K562 (cell line): ENCODE measurements at regions not wholly inside any gene's neighbourhood (a gene's known extent, or its start where the extent isn't known, plus 50 kb on each side); places are given as distances from the start of the nearest gene placed in this dataset.

Source experiments
- CTCF ChIP-seq, 3 experiments: IDR thresholded peaks in 2 of 3; conservative IDR thresholded peaks in 1 of 3; 2 replicates each; pipeline ENCODE4 v1.5.1; 2011 to 2012; ENCODE audit warnings: low read length in 3 of 3, mild to moderate bottlenecking in 3 of 3, control low read depth in 2 of 3, improper control_type of control experiment in 1 of 3, inconsistent platforms in 1 of 3, low read depth in 1 of 3, mixed read lengths in 1 of 3, moderate library complexity in 1 of 3; ENCODE audit not compliant: insufficient read depth in 2 of 3
- FOS ChIP-seq: IDR thresholded peaks from 3 replicates; pipeline ENCODE4 v1.6.1; 2011; ENCODE audit not compliant: insufficient read length; ENCODE audit errors: extremely low read depth
- FOXM1 ChIP-seq, 2 experiments: fragments of 450-650 bp in 1 of 2; sonication (generic) in 1 of 2; formaldehyde crosslinking in 1 of 2; IDR thresholded peaks; 2 replicates each; pipeline versions ENCODE4 v1.6.1 to v1.9.0; 2017 to 2022; ENCODE audit warnings: low read depth in 2 of 2, mild to moderate bottlenecking in 2 of 2, missing genetic modification reagents in 1 of 2, moderate library complexity in 1 of 2
- MAZ ChIP-seq, 2 experiments: fragments of 450-650 bp in 1 of 2; sonication (generic) in 1 of 2; formaldehyde crosslinking; IDR thresholded peaks in 1 of 2; conservative IDR thresholded peaks in 1 of 2; 2 replicates each; pipeline versions ENCODE4 v1.4.0 to v1.5.0; 2020; ENCODE audit warnings: mild to moderate bottlenecking in 1 of 2, missing genetic modification reagents in 1 of 2
- POLR2AphosphoS5 ChIP-seq: IDR thresholded peaks from 2 replicates; pipeline ENCODE4 v1.6.1; 2011; ENCODE audit warnings: mild to moderate bottlenecking, low read depth, low read length, moderate library complexity; ENCODE audit not compliant: control insufficient read depth, insufficient read depth
- RAD21 ChIP-seq, 2 experiments: fragments of 250-450 bp in 1 of 2; fragments of 450-650 bp in 1 of 2; sonication (Bioruptor Pico) in 1 of 2; formaldehyde crosslinking in 1 of 2; IDR thresholded peaks in 1 of 2; conservative IDR thresholded peaks in 1 of 2; 2 replicates each; pipeline versions ENCODE4 v1.4.0 to v1.8.0; 2020 to 2022; ENCODE audit warnings: mild to moderate bottlenecking in 2 of 2, moderate library complexity in 1 of 2
- ZNF644 ChIP-seq: fragments of 200-800 bp; sonication (Bioruptor generic); IDR thresholded peaks from 2 replicates; pipeline ENCODE4 v1.6.1; 2016; ENCODE audit warnings: low read depth, missing genetic modification characterization, missing compliant biosample characterization

DNA sequence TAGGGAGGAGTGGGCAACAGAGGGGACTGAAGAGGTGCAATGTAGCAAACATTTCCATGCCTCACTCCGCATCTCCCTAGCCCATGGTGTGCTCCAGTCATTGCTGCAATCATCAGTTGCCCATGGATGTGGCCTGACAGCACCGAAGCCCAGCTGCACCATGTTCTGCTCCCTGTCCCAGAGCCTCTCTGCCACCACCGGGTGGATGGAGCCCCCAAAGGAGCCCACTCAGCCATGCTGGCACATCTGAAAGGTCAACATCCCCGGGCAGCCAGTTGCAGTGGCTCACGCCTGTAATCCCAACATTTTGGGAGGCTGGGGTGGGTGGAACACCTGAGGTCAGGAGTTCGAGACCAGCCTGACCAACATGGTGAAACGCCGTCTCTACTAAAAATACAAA, 336.4 kb upstream of the ZMIZ1 start:
- TF ChIP-seq MAZ (CRISPR knock-in tag; conservative IDR thresholded peaks at IDR 0.05 in 1 of 2, IDR thresholded peaks at IDR 0.05 in 1 of 2), result no peak
- TF ChIP-seq FOXM1 (IDR thresholded peaks at IDR 0.05; ENCODE audit: low read depth), result no peak
- no peak for TF ChIP-seq FOXM1 (CRISPR knock-in tag; IDR thresholded peaks at IDR 0.05; ENCODE audit: low read depth)
- no peak for TF ChIP-seq ZNF644 (tag)
- no peak for TF ChIP-seq FOS
- no peak for TF ChIP-seq CTCF (IDR thresholded peaks at IDR 0.05 in 2 of 3, conservative IDR thresholded peaks at IDR 0.05 in 1 of 3; ENCODE audit: insufficient read depth in 2 of 3, low read depth in 1 of 3, low read length in 3 of 3)
- no peak for TF ChIP-seq POLR2AphosphoS5
- no peak for TF ChIP-seq RAD21 (CRISPR knock-in tag; conservative IDR thresholded peaks at IDR 0.05 in 1 of 2, IDR thresholded peaks at IDR 0.05 in 1 of 2)
